GM19324 (cell line): ENCODE measurements at regions not wholly inside any gene's neighbourhood (a gene's known extent, or its start where the extent isn't known, plus 50 kb on each side); places are given as distances from the start of the nearest gene placed in this dataset.
"Not testable (repeated sequence)": the region's sequence is repeated elsewhere in the genome, so short reads cannot be mapped to it uniquely, and the experiment has no call there.

Experiments
- ATAC-seq: cut with Tn5 transposase; IDR thresholded peaks from one replicate; pipeline ENCODE4 v1.9.1; 2021; ENCODE audit warnings: mild to moderate bottlenecking, moderate library complexity; ENCODE audit not compliant: unreplicated experiment, low FRiP score

DNA sequence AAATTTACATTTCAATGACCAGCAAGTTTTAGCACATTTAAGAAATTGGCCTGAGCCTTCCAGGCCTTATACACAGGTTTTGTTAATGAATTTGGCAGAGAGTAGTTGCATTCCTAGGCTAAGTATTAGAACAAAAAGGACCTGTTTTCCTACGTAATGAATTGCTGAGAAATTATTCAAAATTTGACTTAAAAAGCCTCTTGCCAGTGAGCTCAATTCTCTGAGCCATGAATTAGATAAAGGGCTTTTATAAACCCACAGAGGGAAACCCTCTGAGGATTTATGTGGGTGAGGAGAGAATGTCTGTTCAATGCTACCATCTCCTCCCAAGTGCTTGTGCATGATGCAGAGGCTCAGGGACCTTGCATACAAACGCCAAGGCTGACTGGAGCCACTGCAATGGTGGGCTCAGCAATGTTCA is 94.5 kb upstream of the PELI2 start:
- no peak for ATAC-seq

DNA sequence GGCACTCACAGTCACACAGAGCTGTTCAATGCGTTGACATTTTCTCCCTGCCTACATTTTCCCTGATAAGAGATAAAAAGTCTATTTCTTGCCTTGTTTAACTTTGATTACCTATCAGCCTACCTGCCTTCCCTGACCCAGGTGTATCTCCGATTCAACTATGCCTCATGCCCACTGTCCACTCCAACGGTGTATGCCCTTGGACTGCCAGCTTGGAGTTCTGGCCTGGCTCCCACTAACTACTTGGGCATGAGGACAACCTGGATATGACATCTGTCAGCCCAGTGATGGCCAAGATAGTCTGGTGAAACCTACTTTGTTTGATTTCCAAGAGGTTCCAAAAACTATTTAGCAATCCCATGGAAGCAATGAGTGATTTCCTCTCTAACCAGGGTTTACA is 93.0 kb upstream of the PELI2 start:
- no peak for ATAC-seq

DNA sequence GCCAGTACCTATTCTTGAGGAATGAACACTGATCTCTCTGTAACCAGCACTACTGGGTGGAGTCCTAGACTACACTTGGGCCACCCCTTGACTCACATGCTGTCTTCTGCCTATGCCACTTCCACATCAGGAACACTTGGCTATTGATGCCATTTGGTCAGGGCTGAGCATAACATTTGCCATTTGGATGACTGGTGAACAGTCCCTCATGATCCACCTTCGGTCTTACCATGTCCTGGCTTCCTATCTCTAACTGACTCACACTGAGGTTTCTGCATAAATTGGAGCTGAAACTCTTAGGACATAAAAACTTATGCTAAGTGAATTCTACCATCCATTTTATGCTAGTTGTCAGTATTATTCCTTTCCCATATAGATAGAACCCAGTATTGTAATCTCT is 91.7 kb upstream of the PELI2 start:
- no peak for ATAC-seq

DNA sequence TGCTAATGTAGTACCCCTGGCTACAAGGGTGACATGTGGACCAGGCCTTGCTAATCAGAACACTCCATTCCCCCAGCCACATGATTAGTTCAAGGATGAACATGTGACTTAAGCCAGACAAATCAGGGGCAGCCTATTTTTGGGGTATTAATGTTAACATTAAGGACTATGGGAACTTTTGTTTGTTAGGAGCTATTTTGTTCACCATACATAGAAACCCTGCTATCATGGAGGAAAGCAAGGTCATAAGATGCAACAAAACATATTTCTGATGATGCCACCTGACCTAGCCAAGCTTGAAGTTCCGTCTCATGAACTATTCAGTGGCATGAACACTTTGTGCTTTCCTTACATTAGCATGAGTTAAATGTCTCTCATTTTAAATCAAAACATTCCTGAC is 90.8 kb upstream of the PELI2 start:
- ATAC-seq, result no peak

DNA sequence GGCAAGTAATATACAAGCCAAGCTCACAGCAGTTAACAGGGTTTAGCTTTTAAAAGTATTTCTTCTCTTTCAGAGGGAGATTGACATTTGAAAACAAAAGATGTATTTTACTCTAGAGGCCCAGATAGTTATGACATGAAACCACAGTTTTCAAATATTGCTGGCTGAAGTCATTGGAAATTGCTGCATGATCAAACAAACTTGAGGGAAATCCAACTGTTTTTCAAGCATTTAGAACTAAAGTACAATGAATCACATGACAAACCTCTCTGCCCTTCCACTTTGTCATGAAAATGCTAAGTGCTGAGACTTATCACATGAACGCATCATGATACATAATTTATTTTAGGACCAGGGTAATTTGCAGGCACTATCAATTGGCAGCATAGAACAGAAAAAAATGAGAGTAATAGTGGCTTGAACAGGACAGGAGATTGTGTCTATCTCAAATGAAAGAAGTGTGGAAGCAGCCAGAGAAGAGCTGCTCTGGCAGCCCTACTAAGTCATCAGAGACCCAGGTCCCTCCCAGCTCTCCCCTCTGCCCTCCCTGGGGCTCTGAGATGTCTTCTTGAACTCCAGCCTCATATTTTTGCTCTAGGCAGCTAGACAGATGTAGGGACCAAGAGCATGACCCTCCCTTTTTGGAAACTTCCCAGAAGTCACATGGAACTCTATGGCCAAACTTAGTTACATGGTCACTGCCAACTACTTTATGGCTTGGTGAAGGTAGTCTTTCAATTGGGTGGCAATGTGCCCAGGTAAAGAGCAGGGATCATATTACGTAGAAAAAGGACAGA is 90.1 kb upstream of the PELI2 start:
- ATAC-seq, result no peak

DNA sequence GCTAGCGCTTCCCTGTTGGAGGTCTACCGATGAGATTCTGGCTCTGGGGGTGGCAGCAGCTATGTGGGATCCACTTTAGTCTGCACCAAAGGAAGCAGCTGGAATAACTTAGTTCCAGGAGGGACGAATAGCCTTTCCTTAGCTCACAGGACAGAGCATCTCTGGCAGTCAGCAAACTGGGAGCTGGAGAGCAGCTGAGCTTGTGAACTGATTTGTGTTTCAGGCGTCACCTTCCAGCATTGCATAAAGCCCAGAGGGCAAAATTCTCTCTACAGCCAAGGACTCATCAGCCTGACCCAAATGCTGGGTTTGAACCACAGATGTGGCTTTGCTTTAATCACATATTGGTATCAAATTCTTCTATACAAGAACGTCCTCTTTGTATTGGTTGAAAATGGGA is 81.9 kb upstream of the PELI2 start:
- ATAC-seq, result no peak

DNA sequence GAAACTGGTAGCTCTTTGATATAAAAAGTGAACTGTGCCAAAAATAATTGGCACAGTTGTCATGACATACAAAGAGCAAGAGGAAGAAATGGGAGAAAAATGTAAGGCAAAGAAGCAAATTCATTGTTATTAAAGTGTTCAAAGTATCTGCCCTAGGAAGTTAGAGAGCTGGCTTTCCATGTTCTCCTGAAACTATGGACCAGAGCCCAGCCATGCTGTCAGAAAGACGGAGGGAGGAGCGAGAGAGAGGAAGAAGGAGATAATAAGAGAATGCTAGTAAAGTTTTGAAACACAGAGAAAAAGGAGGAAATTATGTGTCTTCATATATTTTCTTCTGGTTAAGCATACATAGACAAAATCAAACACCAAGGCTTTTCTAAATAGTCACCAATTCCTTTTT is 78.1 kb upstream of the PELI2 start:
- no peak for ATAC-seq

DNA sequence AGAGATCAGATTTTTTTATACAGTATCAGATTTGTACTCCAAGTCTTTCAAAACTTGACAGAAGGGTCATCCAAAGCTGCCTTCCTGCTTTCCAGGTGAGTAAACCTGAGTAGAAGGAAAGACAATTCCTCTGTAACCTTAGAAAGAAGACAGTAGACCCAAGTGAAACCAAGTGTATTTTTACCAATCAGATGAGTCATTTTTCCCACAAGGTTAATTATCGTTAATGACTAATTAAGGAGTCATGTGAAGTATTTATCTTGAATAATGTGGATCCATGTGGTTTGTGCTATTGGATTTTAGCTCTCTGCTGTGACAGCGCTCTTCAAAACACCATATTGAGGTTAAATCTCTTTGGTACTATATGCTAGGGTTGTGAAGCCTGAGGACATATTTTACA is 74.0 kb upstream of the PELI2 start:
- no peak for ATAC-seq

DNA sequence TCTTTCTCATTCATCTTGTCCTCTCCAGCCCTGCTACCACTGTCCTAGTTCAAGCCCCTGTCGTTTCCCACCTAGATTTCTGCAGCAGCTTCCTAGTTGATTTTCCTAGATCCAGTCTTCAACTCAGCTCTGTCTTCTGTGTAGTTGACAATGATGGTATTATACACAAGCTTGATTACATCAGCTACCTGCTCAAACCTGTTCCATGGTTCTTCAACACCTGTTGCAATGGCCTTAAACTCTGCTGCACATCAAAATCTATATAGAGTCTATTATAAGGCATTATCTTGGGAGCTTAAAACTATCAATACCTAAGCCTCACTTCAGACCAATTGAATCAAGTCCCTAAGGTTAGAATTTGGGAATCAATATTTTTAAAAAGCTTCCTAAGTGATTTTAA is 71.7 kb upstream of the PELI2 start:
- no peak for ATAC-seq

DNA sequence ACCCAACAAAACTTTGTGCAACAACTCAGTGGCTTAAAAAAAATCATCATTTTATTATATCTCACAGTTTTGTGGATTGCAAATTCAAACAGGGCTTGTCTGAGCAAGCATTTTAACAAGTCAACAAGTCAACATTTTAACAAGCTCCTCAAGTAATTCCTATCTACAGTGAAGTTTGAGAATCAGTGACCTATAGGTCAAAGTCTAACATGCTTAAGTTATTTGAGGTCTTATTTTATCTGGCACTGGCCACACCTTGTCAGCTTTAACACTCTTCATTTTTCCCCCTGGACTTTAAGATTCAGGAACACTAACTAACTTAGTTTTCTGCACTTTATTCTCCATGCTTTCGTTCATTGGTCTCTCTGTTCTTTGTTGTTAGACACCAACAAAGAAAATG is 71.2 kb upstream of the PELI2 start:
- ATAC-seq, result no peak

DNA sequence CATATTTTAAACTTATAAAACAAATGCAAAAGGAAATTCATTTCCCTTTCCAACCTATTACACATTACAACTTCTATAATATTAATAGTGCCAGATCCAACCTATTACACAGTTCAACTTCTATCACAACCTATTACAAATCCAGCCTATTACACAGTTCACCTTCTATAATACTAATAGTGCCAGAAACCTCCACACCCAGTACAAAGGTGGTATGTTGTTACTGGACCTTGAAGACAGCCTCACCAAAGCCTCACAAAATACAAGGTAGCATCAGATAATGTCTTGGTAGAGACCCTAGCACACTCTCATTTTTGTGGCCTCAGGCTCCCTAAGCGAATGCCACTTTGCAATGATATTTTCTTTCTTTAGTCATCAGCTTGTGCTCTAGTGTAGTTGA is 68.7 kb upstream of the PELI2 start:
- no peak for ATAC-seq

DNA sequence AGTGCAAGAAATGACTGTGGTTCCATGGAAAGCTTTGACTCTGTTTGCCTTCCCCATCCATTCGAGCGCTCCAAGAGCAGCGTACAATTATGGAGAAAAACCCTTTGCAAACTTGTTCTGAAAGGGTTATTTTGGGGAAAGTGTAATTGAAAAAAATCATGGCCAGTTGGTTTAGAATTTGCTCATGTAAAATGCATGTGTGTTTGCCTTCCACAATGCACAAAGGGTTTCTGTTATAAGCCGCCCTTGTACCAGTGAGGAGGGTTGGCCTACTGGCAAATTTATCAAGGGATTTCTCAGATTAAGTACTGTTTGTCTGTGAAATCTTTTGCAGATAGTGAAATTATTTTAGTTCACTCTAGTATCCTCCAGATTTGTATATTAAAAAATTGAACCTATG is 62.7 kb upstream of the PELI2 start:
- ATAC-seq, result no peak

DNA sequence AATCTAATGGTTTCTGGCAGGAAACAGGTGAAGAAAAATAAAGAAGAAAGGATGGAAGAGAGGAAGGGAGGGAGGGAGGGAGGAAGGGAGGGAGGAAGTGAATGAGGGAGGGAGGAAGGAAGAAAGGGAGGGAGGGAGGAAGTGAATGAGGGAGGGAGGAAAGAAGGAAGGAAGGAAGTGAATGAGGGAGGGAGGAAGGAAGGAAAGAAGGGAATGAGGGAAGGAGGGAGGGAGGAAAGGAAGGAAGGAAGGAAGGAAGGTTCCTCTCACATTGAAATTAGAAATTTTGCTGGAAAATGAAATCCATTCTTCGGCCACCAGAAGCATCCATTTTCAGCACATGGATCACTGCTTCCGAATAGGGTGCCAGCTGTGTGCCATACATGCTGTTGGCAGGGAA is 62.2 kb upstream of the PELI2 start:
- ATAC-seq, result no peak

DNA sequence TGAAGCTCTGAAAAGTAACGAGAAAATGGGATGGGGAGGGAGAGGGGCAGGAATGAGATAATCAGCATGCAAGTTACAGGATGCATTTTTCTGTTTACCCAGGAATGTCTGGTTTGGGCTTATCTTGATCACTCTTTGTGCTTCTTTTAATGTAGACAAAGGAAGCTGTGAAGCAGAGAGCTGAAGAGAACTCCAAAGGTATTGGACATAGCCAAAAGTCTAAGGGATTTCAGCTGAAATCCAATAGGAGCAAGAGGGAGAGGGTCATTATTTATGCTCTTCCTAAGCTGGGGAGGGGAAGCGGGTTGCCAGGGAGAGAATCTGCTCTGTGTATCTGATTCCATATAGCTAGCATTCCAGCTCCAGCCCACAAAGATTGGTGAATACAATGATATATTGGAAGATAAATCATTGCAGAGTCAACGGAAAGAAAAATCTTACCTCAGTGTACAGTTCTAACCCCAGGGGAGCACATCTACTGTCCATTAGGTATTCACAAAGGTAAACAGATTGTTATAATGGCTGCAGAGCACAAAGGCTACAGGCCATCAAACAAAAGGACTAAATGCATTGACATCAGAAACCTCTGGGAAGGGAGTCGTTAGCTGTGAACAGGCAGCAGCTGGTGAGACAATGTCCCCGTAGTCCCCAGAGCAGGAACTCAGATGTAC is 61.0 kb upstream of the PELI2 start:
- ATAC-seq, result no peak

DNA sequence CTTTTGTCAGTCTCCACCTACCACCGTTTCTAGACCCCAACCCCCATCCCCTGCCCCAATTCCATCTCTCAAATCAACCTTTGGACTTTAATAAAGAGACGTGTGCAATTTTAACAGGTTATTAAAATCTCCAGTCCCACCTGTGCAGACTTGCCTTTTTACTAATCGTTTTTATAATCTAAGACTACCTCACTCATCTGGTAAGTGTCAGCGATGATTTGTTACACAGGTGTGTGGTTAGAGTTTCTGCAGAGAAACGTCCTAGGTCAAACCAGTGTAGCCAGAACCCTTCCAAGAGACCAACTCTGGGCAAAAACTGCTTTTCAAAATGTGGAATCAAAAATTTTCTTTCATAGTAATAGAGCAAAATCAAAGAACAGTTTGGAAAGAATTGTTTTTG is 60.4 kb upstream of the PELI2 start:
- no peak for ATAC-seq

DNA sequence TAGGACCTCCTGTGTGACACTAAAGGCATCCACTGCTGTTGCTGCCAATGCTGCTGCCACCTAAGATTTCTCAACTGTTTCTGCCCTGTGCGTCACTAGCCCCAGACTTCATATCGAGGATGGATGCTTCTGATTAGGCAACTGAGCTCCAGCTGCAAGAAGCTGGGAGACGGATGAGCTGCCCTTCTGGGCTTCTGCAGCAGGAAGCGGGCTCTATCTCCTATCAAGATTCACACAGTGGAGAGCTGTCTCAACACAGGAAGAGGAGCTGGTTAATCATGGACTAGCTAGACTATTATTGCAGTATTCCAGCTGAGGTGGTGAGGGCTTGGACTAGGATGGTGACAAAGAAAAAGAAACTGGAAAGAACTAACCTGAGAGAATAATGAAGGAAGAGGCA is 59.2 kb upstream of the PELI2 start:
- no peak for ATAC-seq

DNA sequence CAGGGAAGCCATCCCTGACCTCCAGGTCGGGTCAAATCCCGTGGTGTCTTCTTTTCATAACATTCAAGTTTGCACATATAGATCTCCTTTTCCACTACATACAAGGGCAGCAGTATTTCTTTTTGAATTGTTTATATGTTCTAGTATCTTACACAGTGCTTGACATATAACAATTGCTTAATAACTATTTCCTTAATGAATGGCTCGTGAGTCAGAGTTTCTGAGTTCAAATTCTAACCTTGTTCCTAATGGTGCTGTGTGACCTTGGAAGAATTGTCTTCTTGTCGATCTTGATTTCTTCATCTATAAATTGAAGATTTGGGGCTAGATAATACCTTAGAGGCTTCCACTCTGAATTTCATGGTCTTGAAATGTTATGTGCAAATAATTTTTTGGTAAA is 57.2 kb upstream of the PELI2 start:
- no peak for ATAC-seq

DNA sequence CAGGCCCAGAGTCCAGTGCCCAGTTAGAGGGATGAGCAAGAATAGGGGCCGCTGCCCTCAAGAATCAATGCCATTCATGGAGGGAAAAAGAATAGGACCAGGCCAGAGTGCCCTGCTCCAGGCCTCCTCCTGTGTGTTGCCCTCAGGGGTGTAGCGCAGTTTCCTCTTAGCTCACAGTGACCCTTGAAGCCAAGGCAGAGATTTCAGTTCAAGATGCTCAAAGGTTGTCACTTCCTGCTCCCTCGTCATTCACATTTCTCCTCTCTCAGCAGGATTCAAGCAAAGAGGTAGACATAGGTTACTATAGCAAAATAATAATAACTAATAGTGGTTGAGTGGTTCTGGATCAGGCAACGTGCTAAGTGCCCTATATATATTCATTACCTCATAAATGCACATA is 55.1 kb upstream of the PELI2 start:
- ATAC-seq, result no peak

DNA sequence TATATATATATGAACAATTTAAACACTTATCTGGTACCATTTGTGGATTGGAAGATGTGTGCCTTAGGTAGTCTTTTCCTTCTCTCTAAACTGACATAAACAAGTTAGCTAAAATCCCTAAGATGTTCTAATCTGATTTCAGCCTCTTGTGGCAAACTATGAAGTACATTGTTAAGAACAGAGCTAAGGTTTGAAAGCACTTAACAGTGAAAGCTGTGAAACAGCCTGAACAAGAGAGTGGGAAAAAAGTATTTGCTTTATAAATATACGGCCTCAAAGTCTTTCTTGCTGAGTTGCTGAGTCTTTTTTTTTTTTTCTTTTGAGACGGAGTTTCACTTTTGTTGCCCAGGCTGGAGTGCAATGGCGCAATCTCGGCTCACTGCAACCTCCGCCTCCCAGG is 53.7 kb upstream of the PELI2 start:
- no peak for ATAC-seq

DNA sequence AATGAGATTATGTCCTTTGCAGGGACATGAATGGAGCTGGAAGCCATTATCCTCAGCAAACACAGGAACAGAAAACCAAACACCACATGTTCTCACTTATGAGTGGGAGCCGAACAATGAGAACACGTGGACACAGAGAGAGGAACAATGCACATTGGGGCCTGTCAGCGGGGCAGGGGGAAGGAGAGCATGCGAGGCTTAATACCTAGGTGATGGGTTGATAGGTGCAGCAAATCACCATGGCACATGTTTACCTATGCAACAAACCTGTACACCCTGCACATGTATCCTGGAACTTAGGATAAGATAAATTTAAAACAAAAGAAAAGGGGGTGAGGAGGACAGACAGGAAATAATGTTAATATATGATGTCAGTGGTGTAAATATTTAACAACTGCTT is 53.0 kb upstream of the PELI2 start:
- ATAC-seq, result not testable (repeated sequence)

DNA sequence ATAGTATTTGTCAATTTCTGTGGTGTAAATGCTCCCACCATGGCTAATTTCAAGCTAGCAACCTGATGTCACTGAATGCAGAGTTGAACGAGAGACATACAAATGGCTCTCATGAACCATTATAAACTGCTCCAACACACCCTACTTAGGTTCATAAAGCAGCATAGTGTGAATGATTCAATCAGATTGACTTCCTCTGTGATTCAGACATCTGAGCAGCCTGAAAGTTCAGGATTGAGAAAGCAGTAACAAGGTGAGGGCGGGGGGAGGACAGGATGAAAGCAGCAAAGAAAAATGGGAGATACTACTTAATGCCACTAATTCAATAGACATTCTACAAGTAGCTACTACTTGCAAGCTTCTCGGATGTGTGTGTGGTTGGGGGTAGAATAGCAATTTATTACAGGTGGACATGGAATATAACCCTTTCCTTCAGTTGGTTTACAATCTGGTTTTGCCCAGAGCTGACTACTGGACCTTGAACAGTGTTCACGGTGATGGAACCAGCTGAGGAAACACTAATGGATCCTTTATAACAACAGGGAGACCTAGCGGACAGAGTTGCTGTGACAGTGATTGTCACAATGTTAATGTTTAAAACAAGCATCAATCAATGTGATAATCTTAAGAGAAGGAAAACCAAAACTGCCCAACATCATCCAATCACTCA is 52.5 kb upstream of the PELI2 start:
- no peak for ATAC-seq
